PC-3 (cell line): ENCODE measurements at regions not wholly inside any gene's neighbourhood (a gene's known extent, or its start where the extent isn't known, plus 50 kb on each side); places are given as distances from the start of the nearest gene placed in this dataset.

ENCODE experiments used
- ATAC-seq: fragments of 200-7000 bp; cut with Tn5 transposase; 2 replicates; pipeline ENCODE4 v1.9.1; 2020; ENCODE audit warnings: mild to moderate bottlenecking, moderate library complexity
- BruUV-seq: library from RNA; stranded (reverse); fragments of 400-500 nt; replicated peaks from 2 replicates; lab custom pipeline; 2021; lab: Mats Ljungman, UMichigan
- CTCF ChIA-PET: fragments of 300-600 bp; sonication (Branson Sonifier 250); formaldehyde crosslinking; loops from one replicate; lab custom pipeline; 2022; ENCODE audit warnings: antibody characterized with exemption; lab: Charles Lee
- POLR2A ChIA-PET: fragments of 300-600 bp; sonication (Branson Sonifier 250); formaldehyde crosslinking; loops from one replicate; lab custom pipeline; 2022; ENCODE audit warnings: antibody characterized with exemption; ENCODE audit not compliant: unreplicated experiment; lab: Charles Lee
- DNase-seq: peaks from one replicate; pipeline ENCODE4 v3.0.0-alpha.2; 2015
- H2AFZ ChIP-seq: fragments of 300-600 bp; sonication (generic); 2 replicates; pipeline ENCODE4 v1.6.0; 2016; ENCODE audit warnings: antibody characterized with exemption, low read length
- H3F3A ChIP-seq: fragments of 300-600 bp; sonication (generic); one replicate; pipeline ENCODE4 v1.6.0; 2017; ENCODE audit warnings: antibody characterized with exemption, low read length, control low read depth, mild to moderate bottlenecking; ENCODE audit not compliant: unreplicated experiment
- H3K27ac ChIP-seq: fragments of 300-600 bp; sonication (generic); 2 replicates; pipeline ENCODE4 v1.5.1; 2016; ENCODE audit warnings: mild to moderate bottlenecking, low read length
- H3K27me3 ChIP-seq: fragments of 300-600 bp; sonication (generic); 2 replicates; pipeline ENCODE4 v1.6.1; 2016; ENCODE audit warnings: low read length, mixed read lengths
- H3K36me3 ChIP-seq: fragments of 300-600 bp; sonication (generic); 2 replicates; pipeline ENCODE4 v1.6.1; 2016; ENCODE audit warnings: low read depth, mixed run types, low read length, mixed read lengths
- H3K4me1 ChIP-seq: fragments of 300-600 bp; sonication (generic); 2 replicates; pipeline ENCODE4 v1.5.1; 2016; ENCODE audit warnings: low read length; ENCODE audit not compliant: insufficient read depth
- H3K4me2 ChIP-seq: fragments of 300-600 bp; sonication (generic); 2 replicates; pipeline ENCODE4 v1.6.0; 2016; ENCODE audit warnings: low read length
- H3K4me3 ChIP-seq: fragments of 300-600 bp; sonication (generic); 2 replicates; pipeline ENCODE4 v1.5.1; 2016; ENCODE audit warnings: mild to moderate bottlenecking, low read length, mixed read lengths
- H3K79me2 ChIP-seq: fragments of 300-600 bp; sonication (generic); 2 replicates; pipeline ENCODE4 v1.6.1; 2017; ENCODE audit warnings: low read length, mixed read lengths
- H3K9ac ChIP-seq: fragments of 300-600 bp; sonication (generic); 2 replicates; pipeline ENCODE4 v1.6.0; 2016; ENCODE audit warnings: mild to moderate bottlenecking, low read length
- H3K9me2 ChIP-seq: fragments of 300-600 bp; sonication (generic); replicated peaks from 2 replicates; pipeline ENCODE4 v1.6.1; 2016; ENCODE audit warnings: mixed run types, low read length, mixed read lengths
- H3K9me3 ChIP-seq: fragments of 300-600 bp; sonication (generic); 2 replicates; pipeline ENCODE4 v1.6.1; 2016; ENCODE audit warnings: low read length, mixed read lengths
- H4K20me1 ChIP-seq: fragments of 300-600 bp; sonication (generic); 2 replicates; pipeline ENCODE4 v1.6.1; 2016; ENCODE audit warnings: low read length, mixed read lengths
- EZH2 ChIP-seq: fragments of 300-600 bp; sonication (generic); IDR thresholded peaks from one replicate; pipeline ENCODE4 v1.6.1; 2017; ENCODE audit warnings: antibody characterized with exemption, mild to moderate bottlenecking, low read length; ENCODE audit not compliant: unreplicated experiment
- EZH2phosphoT487 ChIP-seq: fragments of 300-600 bp; sonication (generic); IDR thresholded peaks from 2 replicates; pipeline ENCODE4 v1.6.1; 2018; ENCODE audit warnings: mild to moderate bottlenecking, antibody characterized with exemption, low read length, borderline replicate concordance
- intact Hi-C: fragments of 100-400 bp; cut with micrococcal nuclease; formaldehyde crosslinking; loops from 2 replicates; pipeline ENCODE4 v1.9.0; 2023
- TF ChIP-seq, protein P1 (sequence below): fragments of 300-600 bp; sonication (generic); conservative IDR thresholded peaks from 2 replicates; pipeline ENCODE4 v1.5.1; 2017; ENCODE audit warnings: antibody characterized with exemption, low read depth, mild to moderate bottlenecking, low read length

DNA sequence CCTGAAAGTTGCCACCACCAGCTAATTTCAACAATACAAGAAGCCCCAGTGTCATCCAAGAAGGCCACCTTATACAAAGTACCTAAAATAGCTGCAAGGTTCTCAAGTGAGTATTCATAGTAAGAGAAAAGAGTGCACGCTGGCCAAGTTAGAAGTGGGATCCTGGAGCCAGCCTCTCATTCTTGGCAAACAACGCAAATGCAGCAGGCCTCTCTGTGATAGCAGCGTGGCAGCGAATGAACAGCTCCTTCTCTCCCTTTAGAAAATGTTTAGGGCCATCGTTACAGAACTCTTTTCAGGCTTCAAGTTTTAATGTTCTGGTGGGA lies 78.0 kb upstream of the IFNG-AS1 start:
- intact Hi-C loops, result loop anchor here (5.0 to 10.0 kb wide), 3 partner anchors 99 to 196 kb away; no protein-coding TSS in a partner anchor
- H3K27ac ChIP-seq, result peak overlapping the region; percentile 89

GRCh38 chr12:67911789-67912188 lies 77.5 kb upstream of the IFNG-AS1 start:
- no peaks in the 10 kb centered on the region for H3F3A ChIP-seq
- intact Hi-C loops, result loop anchor here (5.0 to 10.0 kb wide), 3 partner anchors 99 to 197 kb away; no protein-coding TSS in a partner anchor
- no peaks in the 10 kb centered on the region for H4K20me1 ChIP-seq
- no peaks in the 10 kb centered on the region for H3K27me3 ChIP-seq
- no peak overlapping the region for H3K9ac ChIP-seq
- H3K79me2 ChIP-seq, result no peaks in the 10 kb centered on the region
- no peak overlapping the region for H2AFZ ChIP-seq
- H3K4me3 ChIP-seq, result no peak overlapping the region
- no peak for ATAC-seq
- TF ChIP-seq EZH2phosphoT487 (no peak), EZH2 (no peak)
- TF ChIP-seq, protein P1, sequence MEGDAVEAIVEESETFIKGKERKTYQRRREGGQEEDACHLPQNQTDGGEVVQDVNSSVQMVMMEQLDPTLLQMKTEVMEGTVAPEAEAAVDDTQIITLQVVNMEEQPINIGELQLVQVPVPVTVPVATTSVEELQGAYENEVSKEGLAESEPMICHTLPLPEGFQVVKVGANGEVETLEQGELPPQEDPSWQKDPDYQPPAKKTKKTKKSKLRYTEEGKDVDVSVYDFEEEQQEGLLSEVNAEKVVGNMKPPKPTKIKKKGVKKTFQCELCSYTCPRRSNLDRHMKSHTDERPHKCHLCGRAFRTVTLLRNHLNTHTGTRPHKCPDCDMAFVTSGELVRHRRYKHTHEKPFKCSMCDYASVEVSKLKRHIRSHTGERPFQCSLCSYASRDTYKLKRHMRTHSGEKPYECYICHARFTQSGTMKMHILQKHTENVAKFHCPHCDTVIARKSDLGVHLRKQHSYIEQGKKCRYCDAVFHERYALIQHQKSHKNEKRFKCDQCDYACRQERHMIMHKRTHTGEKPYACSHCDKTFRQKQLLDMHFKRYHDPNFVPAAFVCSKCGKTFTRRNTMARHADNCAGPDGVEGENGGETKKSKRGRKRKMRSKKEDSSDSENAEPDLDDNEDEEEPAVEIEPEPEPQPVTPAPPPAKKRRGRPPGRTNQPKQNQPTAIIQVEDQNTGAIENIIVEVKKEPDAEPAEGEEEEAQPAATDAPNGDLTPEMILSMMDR, result no peak
- no peaks in the 10 kb centered on the region for H3K36me3 ChIP-seq
- H3K9me3 ChIP-seq, result no peaks in the 10 kb centered on the region
- no TSS peak for BruUV-seq
- 0 out of 2 replicates have a peak overlapping the region, but pooled peaks have one; percentile 45 for H3K4me2 ChIP-seq
- H3K9me2 ChIP-seq, result no peaks in the 10 kb centered on the region
- ChIA-PET POLR2A (no interaction called here), CTCF (no interaction called here)
- H3K4me1 ChIP-seq, result peaks cover 38% of the 10 kb centered on the region
- H3K27ac ChIP-seq, result peak overlapping the region; percentile 89; the same call in 1 of the 2 replicates
- DNase-seq, result no peak

More for the DNA sequence above, 78.0 kb upstream of the IFNG-AS1 start:
- ATAC-seq, result no peak
- POLR2A ChIA-PET, result no interaction called here
- Histone ChIP-seq H3K4me3 (no peak overlapping the region), H3K79me2 (no peaks in the 10 kb centered on the region), H3K9ac (no peak overlapping the region), H3K27me3 (no peaks in the 10 kb centered on the region), H4K20me1 (no peaks in the 10 kb centered on the region), H2AFZ (no peak overlapping the region), H3K9me3 (no peaks in the 10 kb centered on the region), H3K4me1 (peaks cover 38% of the 10 kb centered on the region), H3K9me2 (no peaks in the 10 kb centered on the region), H3K4me2 (peak overlapping the region; percentile 45), H3F3A (no peaks in the 10 kb centered on the region), H3K36me3 (no peaks in the 10 kb centered on the region)
- no peak for TF ChIP-seq EZH2phosphoT487
- no peak for TF ChIP-seq EZH2
- TF ChIP-seq, protein P1, result no peak
- DNase-seq, result no peak
- CTCF ChIA-PET, result no interaction called here
- BruUV-seq, result no TSS peak

DNA sequence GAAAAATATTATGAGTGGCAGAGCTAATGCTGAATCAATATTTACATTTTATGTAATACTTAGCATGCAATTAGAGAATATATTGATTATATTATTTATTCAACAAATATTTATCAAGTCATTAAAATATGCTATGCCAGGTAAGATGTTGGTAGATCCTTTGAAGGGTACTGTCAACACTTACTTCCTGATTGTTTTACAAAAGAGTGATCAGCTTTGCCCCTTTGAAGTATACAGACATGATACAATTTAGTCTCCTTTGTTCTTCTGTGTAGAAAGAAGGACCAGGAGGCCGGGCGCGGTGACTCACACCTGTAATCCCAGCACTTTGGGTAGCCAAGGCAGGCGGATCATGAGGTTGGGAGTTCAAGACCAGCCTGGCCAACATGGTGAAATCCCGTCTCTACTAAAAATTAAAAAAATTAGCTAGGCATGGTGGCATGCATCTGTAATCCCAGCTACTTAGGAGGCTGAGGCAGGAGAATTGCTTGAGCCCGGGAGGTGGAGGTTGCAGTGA lies 73.9 kb upstream of the IFNG-AS1 start:
- Histone ChIP-seq H3K4me1 (peaks cover 34% of the 10 kb centered on the region), H3K9ac (no peak overlapping the region), H3K4me3 (no peak overlapping the region), H2AFZ (no peak overlapping the region), H3K27me3 (no peaks in the 10 kb centered on the region), H3K9me2 (no peaks in the 10 kb centered on the region), H3F3A (peaks cover 4% of the 10 kb centered on the region), H3K79me2 (no peaks in the 10 kb centered on the region), H3K36me3 (no peaks in the 10 kb centered on the region), H3K4me2 (no peak overlapping the region), H3K9me3 (no peaks in the 10 kb centered on the region), H3K27ac (no peak overlapping the region), H4K20me1 (no peaks in the 10 kb centered on the region)
- CTCF ChIA-PET, result no interaction called here
- DNase-seq (no peak), ATAC-seq (no peak)
- intact Hi-C loops, result loop anchor here (10.0 kb wide), 1 partner anchor 201 kb away; no protein-coding TSS in a partner anchor
- TF ChIP-seq EZH2phosphoT487 (no peak), EZH2 (no peak)
- TF ChIP-seq, protein P1, result no peak
- BruUV-seq, result no TSS peak
- POLR2A ChIA-PET, result interaction anchor here (0.6 kb wide), 1 partner anchor 23 kb away, joined by 5 read pairs; no protein-coding TSS in a partner anchor
